ENCODE measurements at regions not wholly inside any gene's neighbourhood (a gene's known extent, or its start where the extent isn't known, plus 50 kb on each side); places are given as distances from the start of the nearest gene placed in this dataset.
A peak's percentile ranks its signal among the peaks of the same experiment; 100 is the strongest.

- ATAC-seq (no peak), DNase-seq (no peak)
- H3K4me3 ChIP-seq (ENCODE audit: low read length): no peak overlapping the region
- H3K79me2 ChIP-seq (ENCODE audit: low read length): no peaks in the 10 kb centered on the region
- BruUV-seq (replicated peaks): no TSS peak
- peaks cover 22% of the 10 kb centered on the region for H3K4me1 ChIP-seq (ENCODE audit: insufficient read depth, low read length)
- no peak for TF ChIP-seq EZH2phosphoT487 (IDR thresholded peaks at IDR 0.05; ENCODE audit: borderline replicate concordance, low read length)
- TF ChIP-seq EZH2 (IDR thresholded peaks at IDR 0.05; ENCODE audit: low read length, unreplicated experiment): no peak
- no peak for TF ChIP-seq CTCF (conservative IDR thresholded peaks at IDR 0.05; ENCODE audit: low read depth, low read length)
- H4K20me1 ChIP-seq (ENCODE audit: low read length): no peaks in the 10 kb centered on the region
- no peaks in the 10 kb centered on the region for H3K9me2 ChIP-seq (replicated peaks; ENCODE audit: low read length)
- no peak overlapping the region for H2AFZ ChIP-seq (ENCODE audit: low read length)
- no peak overlapping the region for H3K9ac ChIP-seq (ENCODE audit: low read length)
- no peak overlapping the region for H3K27ac ChIP-seq (ENCODE audit: low read length)
- intact Hi-C loops (cut with micrococcal nuclease): no loop called here
- POLR2A ChIA-PET (ENCODE audit: unreplicated experiment): no interaction called here
- H3K4me2 ChIP-seq (ENCODE audit: low read length): no peak overlapping the region
- H3K9me3 ChIP-seq (ENCODE audit: low read length): no peaks in the 10 kb centered on the region
- H3K27me3 ChIP-seq (ENCODE audit: low read length): no peaks in the 10 kb centered on the region
- peaks cover 4% of the 10 kb centered on the region for H3F3A ChIP-seq (ENCODE audit: low read length, unreplicated experiment)
- CTCF ChIA-PET: no interaction called here
- no peaks in the 10 kb centered on the region for H3K36me3 ChIP-seq (ENCODE audit: low read depth, low read length)
These were observed 56.5 kb upstream of the TENT5A start for GRCh38 chr6:81808851-81809570.

GRCh38 chr6:81806793-81807565 lies 54.5 kb upstream of the TENT5A start:
- peaks cover 4% of the 10 kb centered on the region for H3F3A ChIP-seq (ENCODE audit: low read length, unreplicated experiment)
- peak overlapping the region; percentile 97 for H3K27ac ChIP-seq (ENCODE audit: low read length)
- H3K9me2 ChIP-seq (replicated peaks; ENCODE audit: low read length): no peaks in the 10 kb centered on the region
- BruUV-seq (replicated peaks): no TSS peak
- H3K27me3 ChIP-seq (ENCODE audit: low read length): no peaks in the 10 kb centered on the region
- H3K9me3 ChIP-seq (ENCODE audit: low read length): no peaks in the 10 kb centered on the region
- intact Hi-C loops (cut with micrococcal nuclease): no loop called here
- peak overlapping the region; percentile 41; the same call in 1 of the 2 replicates for H3K4me3 ChIP-seq (ENCODE audit: low read length)
- H3K4me2 ChIP-seq (ENCODE audit: low read length): peak overlapping the region; percentile 80
- ChIA-PET CTCF (no interaction called here), POLR2A (ENCODE audit: unreplicated experiment) (interaction anchor here (0.7 kb wide), 1 partner anchor 1371 kb away, joined by 6 read pairs; no protein-coding TSS in a partner anchor)
- no peak for TF ChIP-seq EZH2 (IDR thresholded peaks at IDR 0.05; ENCODE audit: low read length, unreplicated experiment)
- no peak for TF ChIP-seq CTCF (conservative IDR thresholded peaks at IDR 0.05; ENCODE audit: low read depth, low read length)
- no peak for TF ChIP-seq EZH2phosphoT487 (IDR thresholded peaks at IDR 0.05; ENCODE audit: borderline replicate concordance, low read length)
- H4K20me1 ChIP-seq (ENCODE audit: low read length): no peaks in the 10 kb centered on the region
- H2AFZ ChIP-seq (ENCODE audit: low read length): peak overlapping the region; percentile 59; the same call in 1 of the 2 replicates
- peaks cover 22% of the 10 kb centered on the region for H3K4me1 ChIP-seq (ENCODE audit: insufficient read depth, low read length)
- DNase-seq: peak; percentile 81
- peak; percentile 76 for ATAC-seq
- no peaks in the 10 kb centered on the region for H3K79me2 ChIP-seq (ENCODE audit: low read length)
- H3K36me3 ChIP-seq (ENCODE audit: low read depth, low read length): no peaks in the 10 kb centered on the region
- H3K9ac ChIP-seq (ENCODE audit: low read length): peak overlapping the region; percentile 57

- H3K4me2 ChIP-seq (ENCODE audit: low read length): no peak overlapping the region
- H4K20me1 ChIP-seq (ENCODE audit: low read length): no peaks in the 10 kb centered on the region
- H3K79me2 ChIP-seq (ENCODE audit: low read length): no peaks in the 10 kb centered on the region
- H3K9ac ChIP-seq (ENCODE audit: low read length): no peak overlapping the region
- H3F3A ChIP-seq (ENCODE audit: low read length, unreplicated experiment): no peaks in the 10 kb centered on the region
- ATAC-seq: no peak
- peaks cover 12% of the 10 kb centered on the region for H3K4me1 ChIP-seq (ENCODE audit: insufficient read depth, low read length)
- H3K27ac ChIP-seq (ENCODE audit: low read length): no peak overlapping the region
- intact Hi-C loops (cut with micrococcal nuclease): no loop called here
- no peak overlapping the region for H3K4me3 ChIP-seq (ENCODE audit: low read length)
- no peak overlapping the region for H2AFZ ChIP-seq (ENCODE audit: low read length)
- H3K36me3 ChIP-seq (ENCODE audit: low read depth, low read length): no peaks in the 10 kb centered on the region
- no peak for TF ChIP-seq EZH2phosphoT487 (IDR thresholded peaks at IDR 0.05; ENCODE audit: borderline replicate concordance, low read length)
- TF ChIP-seq EZH2 (IDR thresholded peaks at IDR 0.05; ENCODE audit: low read length, unreplicated experiment): no peak
- no peak for TF ChIP-seq CTCF (conservative IDR thresholded peaks at IDR 0.05; ENCODE audit: low read depth, low read length)
- DNase-seq: no peak
- H3K9me3 ChIP-seq (ENCODE audit: low read length): no peaks in the 10 kb centered on the region
- no TSS peak for BruUV-seq (replicated peaks)
- CTCF ChIA-PET: no interaction called here
- no peaks in the 10 kb centered on the region for H3K27me3 ChIP-seq (ENCODE audit: low read length)
- POLR2A ChIA-PET (ENCODE audit: unreplicated experiment): no interaction called here
- H3K9me2 ChIP-seq (replicated peaks; ENCODE audit: low read length): no peaks in the 10 kb centered on the region
These were observed 49.9 kb upstream of the TENT5A start for GRCh38 chr6:81802356-81802755.
